Spleen (tissue), 11 donors: ENCODE measurements at regions not wholly inside any gene's neighbourhood (a gene's known extent, or its start where the extent isn't known, plus 50 kb on each side); places are given as distances from the start of the nearest gene placed in this dataset.

Source experiments
- DNase-seq: peaks from one replicate; pipeline ENCODE4 v3.0.0-alpha.2; 2020
- H3K27ac ChIP-seq, 8 donors: fragments of 200-600 bp; sonication (generic) in 7 of 8; 1 replicate in 4 of 8; 2 replicates in 4 of 8; pipeline versions ENCODE4 v1.5.0 to v1.8.0; 2016 to 2021; ENCODE audit warnings: inconsistent platforms in 4 of 8, mild to moderate bottlenecking in 4 of 8, moderate library complexity in 1 of 8
- H3K27me3 ChIP-seq, 7 donors: fragments of 200-600 bp; sonication (generic) in 6 of 7; replicated peaks in 1 of 7; 1 replicate in 4 of 7; 2 replicates in 3 of 7; pipeline versions ENCODE4 v1.5.0 to v1.8.0; 2016 to 2021; ENCODE audit warnings: inconsistent platforms in 3 of 7, mild to moderate bottlenecking in 1 of 7
- H3K36me3 ChIP-seq, 6 donors: fragments of 200-600 bp; sonication (generic) in 5 of 6; 1 replicate in 4 of 6; 2 replicates in 2 of 6; pipeline versions ENCODE4 v1.5.0 to v1.8.0; 2016 to 2021; ENCODE audit warnings: inconsistent platforms in 2 of 6
- H3K4me1 ChIP-seq, 6 donors: fragments of 200-600 bp; sonication (generic) in 5 of 6; 1 replicate in 3 of 6; 2 replicates in 3 of 6; pipeline versions ENCODE4 v1.5.0 to v1.8.0; 2016 to 2021; ENCODE audit warnings: inconsistent platforms in 3 of 6
- H3K4me3 ChIP-seq, 8 donors: fragments of 200-600 bp; sonication (generic) in 7 of 8; 1 replicate in 4 of 8; 2 replicates in 4 of 8; pipeline versions ENCODE4 v1.5.0 to v1.8.0; 2016 to 2021; ENCODE audit warnings: inconsistent platforms in 4 of 8, mild to moderate bottlenecking in 4 of 8, moderate library complexity in 2 of 8
- H3K9me3 ChIP-seq, 8 donors: fragments of 200-600 bp; sonication (generic) in 7 of 8; 1 replicate in 4 of 8; 2 replicates in 4 of 8; pipeline versions ENCODE4 v1.5.0 to v1.8.0; 2016 to 2021; ENCODE audit warnings: inconsistent platforms in 4 of 8
- CTCF ChIP-seq, 11 experiments: fragments of 200-600 bp in 7 of 11; fragments of 450-650 bp in 4 of 11; sonication (generic) in 4 of 11; IDR thresholded peaks in 8 of 11; conservative IDR thresholded peaks in 3 of 11; 1 replicate in 7 of 11; 2 replicates in 4 of 11; pipeline versions ENCODE4 v1.4.0 to v1.8.0; 2016 to 2021; ENCODE audit warnings: antibody characterized with exemption in 11 of 11, inconsistent platforms in 4 of 11, mild to moderate bottlenecking in 1 of 11
- POLR2A ChIP-seq, 3 donors: fragments of 450-650 bp; IDR thresholded peaks; one replicate each; pipeline ENCODE4 v1.5.1; 2017; ENCODE audit warnings: antibody characterized with exemption in 3 of 3, mild to moderate bottlenecking in 1 of 3
- POLR2AphosphoS5 ChIP-seq, 3 donors: sonication (generic); formaldehyde crosslinking; IDR thresholded peaks; one replicate each; pipeline ENCODE4 v1.5.1; 2017; ENCODE audit warnings: antibody characterized with exemption in 3 of 3
- WGBS, 5 donors: extraction: QIAGEN DNeasy Blood & Tissue Kit in 3 of 5; methylation state at CpG; one replicate each; pipeline versions ENCODE4 v1.1.5 to v1.1.7; 2013 to 2018; 5-methylcytosine and 5-hydroxymethylcytosine counted together
- intact Hi-C: fragments of 100-400 bp; cut with DNase I; formaldehyde crosslinking; loops from one replicate; pipeline ENCODE4 v1.15.0; 2023; ENCODE audit warnings: low total_unique reads
- donor health status: healthy with polysubstance abuse.
- donor health status: DM: no; HTN: no; CAD: no; lungs with moderate emphysema.
- donor health status: DM: no; HTN: no; CAD: no.
- donor health status: Bipolar disorder and iron deficiency.
- donor health status: healthy.
- donor health status: DM: no; HTN: no; CAD: no.
- donor health status: DM: yes; HTN: yes; CAD: no.

GRCh38 chr1:232859216-232859615, 54.0 kb downstream of the MAP10 start:
- H3K27ac ChIP-seq: no peak overlapping the region
- 85 to 96% (median 92%) methylated on average over 2 of the region's 2 CpGs for WGBS, 5 donors
- intact Hi-C loops: no loop called here

GRCh38 chr1:232861107-232861506, 55.9 kb downstream of the MAP10 start:
- TF ChIP-seq CTCF (IDR thresholded peaks at IDR 0.05 in 8 of 11, conservative IDR thresholded peaks at IDR 0.05 in 3 of 11): no peak
- TF ChIP-seq POLR2A (IDR thresholded peaks at IDR 0.05): no peak
- TF ChIP-seq POLR2AphosphoS5 (IDR thresholded peaks at IDR 0.05): no peak
- no peak overlapping the region for H3K27ac ChIP-seq
- DNase-seq: no peak
- WGBS, 5 donors: 85 to 94% (median 92%) methylated on average over 4 of the region's 4 CpGs
- H3K9me3 ChIP-seq: no peaks in the 10 kb centered on the region
- H3K27me3 ChIP-seq: no peaks in the 10 kb centered on the region
- H3K4me1 ChIP-seq: no peaks in the 10 kb centered on the region
- no peaks in the 10 kb centered on the region for H3K36me3 ChIP-seq
- intact Hi-C loops: no loop called here
- H3K4me3 ChIP-seq: no peak overlapping the region

More at GRCh38 chr1:232859216-232859615, 54.0 kb downstream of the MAP10 start:
- TF ChIP-seq CTCF (IDR thresholded peaks at IDR 0.05 in 8 of 11, conservative IDR thresholded peaks at IDR 0.05 in 3 of 11) (no peak), POLR2AphosphoS5 (IDR thresholded peaks at IDR 0.05) (no peak), POLR2A (IDR thresholded peaks at IDR 0.05) (no peak)
- Histone ChIP-seq H3K36me3 (no peaks in the 10 kb centered on the region), H3K4me3 (no peak overlapping the region), H3K4me1 (no peaks in the 10 kb centered on the region), H3K27me3 (no peaks in the 10 kb centered on the region), H3K9me3 (no peaks in the 10 kb centered on the region)
- no peak for DNase-seq

- Histone ChIP-seq H3K27me3 (no peaks in the 10 kb centered on the region), H3K27ac (no peak overlapping the region), H3K9me3 (no peaks in the 10 kb centered on the region), H3K4me3 (no peak overlapping the region), H3K4me1 (no peaks in the 10 kb centered on the region), H3K36me3 (no peaks in the 10 kb centered on the region)
- no peak for TF ChIP-seq POLR2A (IDR thresholded peaks at IDR 0.05)
- TF ChIP-seq POLR2AphosphoS5 (IDR thresholded peaks at IDR 0.05): no peak
- no peak for TF ChIP-seq CTCF (IDR thresholded peaks at IDR 0.05 in 8 of 11, conservative IDR thresholded peaks at IDR 0.05 in 3 of 11)
- 76 to 90% (median 80%) methylated on average over 10 of the region's 10 CpGs for WGBS, 5 donors
- intact Hi-C loops: no loop called here
- DNase-seq: no peak
Observed at GRCh38 chr1:232863544-232864275, 58.5 kb downstream of the MAP10 start.

- Histone ChIP-seq H3K36me3 (no peaks in the 10 kb centered on the region), H3K27ac (no peak overlapping the region), H3K27me3 (no peaks in the 10 kb centered on the region), H3K4me1 (no peaks in the 10 kb centered on the region), H3K9me3 (no peaks in the 10 kb centered on the region), H3K4me3 (no peak overlapping the region)
- 79 to 87% (median 84%) methylated on average over 9 of the region's 9 CpGs for WGBS, 5 donors
- intact Hi-C loops: no loop called here
- DNase-seq: no peak
- TF ChIP-seq POLR2A (IDR thresholded peaks at IDR 0.05) (no peak), CTCF (IDR thresholded peaks at IDR 0.05 in 8 of 11, conservative IDR thresholded peaks at IDR 0.05 in 3 of 11) (no peak), POLR2AphosphoS5 (IDR thresholded peaks at IDR 0.05) (no peak)
Observed at GRCh38 chr1:232865102-232865931, 60.1 kb downstream of the MAP10 start.
